ENCODE measurements at regions not wholly inside any gene's neighbourhood (a gene's known extent, or its start where the extent isn't known, plus 50 kb on each side); places are given as distances from the start of the nearest gene placed in this dataset.

DNA sequence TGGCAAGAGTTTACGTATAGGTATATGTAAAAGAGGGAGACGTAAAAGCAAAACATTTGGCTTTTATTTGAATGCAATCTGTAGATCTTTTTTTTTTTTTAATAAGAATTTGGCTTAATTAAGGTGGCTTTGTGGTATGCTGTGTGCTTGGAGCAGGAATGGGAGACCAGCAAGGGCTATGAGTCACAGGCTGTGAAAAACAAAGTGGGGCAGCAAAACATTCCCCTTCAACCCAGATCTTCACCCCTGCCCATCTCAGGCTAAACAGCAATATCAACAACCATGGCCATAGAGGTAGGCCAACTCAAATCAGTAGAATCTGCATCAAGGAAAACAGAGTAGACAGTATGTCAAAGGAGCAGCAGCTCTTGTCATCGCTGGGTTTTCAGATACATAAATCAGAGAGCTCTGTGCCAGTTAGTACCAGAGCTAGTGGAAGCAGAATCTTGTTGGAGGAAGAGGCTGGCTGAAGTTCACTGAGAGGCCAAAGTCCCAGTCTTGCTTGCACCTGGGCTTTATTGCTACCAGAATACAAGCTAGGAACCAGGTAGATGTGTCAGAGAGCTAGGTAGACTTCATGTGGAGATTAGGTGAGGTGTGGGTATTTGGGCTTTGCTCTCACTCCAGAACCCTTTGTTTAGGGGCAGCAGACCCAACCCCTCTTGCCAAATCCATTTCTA is 191.5 kb upstream of the FANCL start:
- no peaks in the 10 kb centered on the region for H3K9me2 ChIP-seq (ENCODE audit: insufficient read depth, low read length)
- TF ChIP-seq SMC3 (conservative IDR thresholded peaks at IDR 0.05; ENCODE audit: poor library complexity) (no peak), MXI1 (conservative IDR thresholded peaks at IDR 0.05; ENCODE audit: poor library complexity, severe bottlenecking) (no peak), POLR2AphosphoS5 (IDR thresholded peaks at IDR 0.05) (no peak), EP300 (conservative IDR thresholded peaks at IDR 0.05; ENCODE audit: poor library complexity, severe bottlenecking) (no peak), TAF1 (IDR thresholded peaks at IDR 0.05; ENCODE audit: low read depth) (no peak), RAD21 (conservative IDR thresholded peaks at IDR 0.05) (no peak), EZH2 (IDR thresholded peaks at IDR 0.05; ENCODE audit: borderline replicate concordance, insufficient read depth, low read length, poor library complexity, severe bottlenecking) (no peak)
- TF ChIP-seq, protein P1, sequence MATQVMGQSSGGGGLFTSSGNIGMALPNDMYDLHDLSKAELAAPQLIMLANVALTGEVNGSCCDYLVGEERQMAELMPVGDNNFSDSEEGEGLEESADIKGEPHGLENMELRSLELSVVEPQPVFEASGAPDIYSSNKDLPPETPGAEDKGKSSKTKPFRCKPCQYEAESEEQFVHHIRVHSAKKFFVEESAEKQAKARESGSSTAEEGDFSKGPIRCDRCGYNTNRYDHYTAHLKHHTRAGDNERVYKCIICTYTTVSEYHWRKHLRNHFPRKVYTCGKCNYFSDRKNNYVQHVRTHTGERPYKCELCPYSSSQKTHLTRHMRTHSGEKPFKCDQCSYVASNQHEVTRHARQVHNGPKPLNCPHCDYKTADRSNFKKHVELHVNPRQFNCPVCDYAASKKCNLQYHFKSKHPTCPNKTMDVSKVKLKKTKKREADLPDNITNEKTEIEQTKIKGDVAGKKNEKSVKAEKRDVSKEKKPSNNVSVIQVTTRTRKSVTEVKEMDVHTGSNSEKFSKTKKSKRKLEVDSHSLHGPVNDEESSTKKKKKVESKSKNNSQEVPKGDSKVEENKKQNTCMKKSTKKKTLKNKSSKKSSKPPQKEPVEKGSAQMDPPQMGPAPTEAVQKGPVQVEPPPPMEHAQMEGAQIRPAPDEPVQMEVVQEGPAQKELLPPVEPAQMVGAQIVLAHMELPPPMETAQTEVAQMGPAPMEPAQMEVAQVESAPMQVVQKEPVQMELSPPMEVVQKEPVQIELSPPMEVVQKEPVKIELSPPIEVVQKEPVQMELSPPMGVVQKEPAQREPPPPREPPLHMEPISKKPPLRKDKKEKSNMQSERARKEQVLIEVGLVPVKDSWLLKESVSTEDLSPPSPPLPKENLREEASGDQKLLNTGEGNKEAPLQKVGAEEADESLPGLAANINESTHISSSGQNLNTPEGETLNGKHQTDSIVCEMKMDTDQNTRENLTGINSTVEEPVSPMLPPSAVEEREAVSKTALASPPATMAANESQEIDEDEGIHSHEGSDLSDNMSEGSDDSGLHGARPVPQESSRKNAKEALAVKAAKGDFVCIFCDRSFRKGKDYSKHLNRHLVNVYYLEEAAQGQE (IDR thresholded peaks at IDR 0.05; ENCODE audit: borderline replicate concordance): no peak
- TF ChIP-seq, protein P2, sequence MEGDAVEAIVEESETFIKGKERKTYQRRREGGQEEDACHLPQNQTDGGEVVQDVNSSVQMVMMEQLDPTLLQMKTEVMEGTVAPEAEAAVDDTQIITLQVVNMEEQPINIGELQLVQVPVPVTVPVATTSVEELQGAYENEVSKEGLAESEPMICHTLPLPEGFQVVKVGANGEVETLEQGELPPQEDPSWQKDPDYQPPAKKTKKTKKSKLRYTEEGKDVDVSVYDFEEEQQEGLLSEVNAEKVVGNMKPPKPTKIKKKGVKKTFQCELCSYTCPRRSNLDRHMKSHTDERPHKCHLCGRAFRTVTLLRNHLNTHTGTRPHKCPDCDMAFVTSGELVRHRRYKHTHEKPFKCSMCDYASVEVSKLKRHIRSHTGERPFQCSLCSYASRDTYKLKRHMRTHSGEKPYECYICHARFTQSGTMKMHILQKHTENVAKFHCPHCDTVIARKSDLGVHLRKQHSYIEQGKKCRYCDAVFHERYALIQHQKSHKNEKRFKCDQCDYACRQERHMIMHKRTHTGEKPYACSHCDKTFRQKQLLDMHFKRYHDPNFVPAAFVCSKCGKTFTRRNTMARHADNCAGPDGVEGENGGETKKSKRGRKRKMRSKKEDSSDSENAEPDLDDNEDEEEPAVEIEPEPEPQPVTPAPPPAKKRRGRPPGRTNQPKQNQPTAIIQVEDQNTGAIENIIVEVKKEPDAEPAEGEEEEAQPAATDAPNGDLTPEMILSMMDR (IDR thresholded peaks at IDR 0.05; ENCODE audit: poor library complexity, severe bottlenecking): no peak
- peaks cover 4% of the 10 kb centered on the region for H3F3A ChIP-seq (ENCODE audit: insufficient read depth, low read length, poor library complexity, severe bottlenecking)
- no peaks in the 10 kb centered on the region for H4K20me1 ChIP-seq (ENCODE audit: insufficient read depth)
- no peaks in the 10 kb centered on the region for H3K9me3 ChIP-seq (ENCODE audit: low read length)
- no peak overlapping the region for H3K27ac ChIP-seq (ENCODE audit: low read length)
- H3K4me2 ChIP-seq (ENCODE audit: low read length): no peak overlapping the region
- no peak overlapping the region for H3K4me3 ChIP-seq (ENCODE audit: low read length)
- no peak overlapping the region for H2AFZ ChIP-seq (ENCODE audit: low read depth, low read length)
- no peaks in the 10 kb centered on the region for H3K27me3 ChIP-seq (ENCODE audit: insufficient read depth, low read depth, low read length)
- H3K9ac ChIP-seq (ENCODE audit: low read length): no peak overlapping the region
- H3K36me3 ChIP-seq (ENCODE audit: insufficient read depth, low read length): no peaks in the 10 kb centered on the region
- H3K79me2 ChIP-seq (replicated peaks; ENCODE audit: insufficient read depth, low read length): no peaks in the 10 kb centered on the region

DNA sequence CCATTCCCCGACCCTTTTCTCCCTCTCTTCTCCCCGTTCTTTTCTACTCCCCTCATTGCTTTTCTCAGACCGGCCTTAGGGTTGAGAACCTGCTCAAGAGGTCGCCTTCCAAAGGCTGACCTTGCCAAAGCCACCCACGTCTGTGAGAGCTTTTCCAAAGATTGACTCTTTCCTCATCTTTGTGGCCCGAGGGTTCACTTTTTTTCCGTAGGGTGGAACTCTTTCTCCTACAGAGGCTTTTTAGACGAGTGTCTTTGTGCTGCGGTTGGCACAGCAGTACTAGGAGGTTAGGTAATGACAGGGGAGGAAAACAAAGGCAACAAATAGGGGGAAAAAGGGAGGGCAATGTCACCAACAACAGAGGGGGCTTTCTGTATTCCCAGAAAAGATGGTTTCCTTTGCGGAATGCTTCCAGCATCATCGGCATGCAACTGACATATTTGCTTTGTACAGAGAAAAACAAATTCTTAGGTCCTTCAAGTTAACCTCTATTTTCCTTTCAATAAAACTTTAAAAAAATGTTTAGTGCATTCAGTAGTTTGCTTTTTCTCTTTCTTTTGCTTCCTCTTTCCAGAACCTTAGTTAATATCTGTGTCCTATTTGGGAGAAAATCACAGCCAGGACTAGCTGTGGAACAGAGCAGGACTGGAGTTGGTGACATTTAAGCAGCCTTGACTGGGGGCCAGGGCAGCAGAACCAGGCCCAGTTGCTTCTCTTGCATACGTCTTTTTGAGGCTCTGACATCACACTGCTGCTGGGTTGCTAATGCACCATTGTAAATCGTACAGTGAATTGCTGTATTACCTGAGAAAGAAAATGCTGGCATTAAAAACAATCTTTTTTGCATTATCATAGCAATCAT is 188.1 kb upstream of the FANCL start:
- Histone ChIP-seq H3K4me2 (ENCODE audit: low read length) (peak overlapping the region; percentile 68), H3K9me3 (ENCODE audit: low read length) (no peaks in the 10 kb centered on the region), H3K36me3 (ENCODE audit: insufficient read depth, low read length) (no peaks in the 10 kb centered on the region), H3K79me2 (replicated peaks; ENCODE audit: insufficient read depth, low read length) (no peaks in the 10 kb centered on the region), H3K4me3 (ENCODE audit: low read length) (peak overlapping the region; percentile 76), H3K9ac (ENCODE audit: low read length) (peak overlapping the region; percentile 91), H3K27ac (ENCODE audit: low read length) (peak overlapping the region; percentile 94), H3K27me3 (ENCODE audit: insufficient read depth, low read depth, low read length) (no peaks in the 10 kb centered on the region), H2AFZ (ENCODE audit: low read depth, low read length) (peak overlapping the region; percentile 93), H3F3A (ENCODE audit: insufficient read depth, low read length, poor library complexity, severe bottlenecking) (peaks cover 4% of the 10 kb centered on the region), H4K20me1 (ENCODE audit: insufficient read depth) (no peaks in the 10 kb centered on the region), H3K9me2 (ENCODE audit: insufficient read depth, low read length) (no peaks in the 10 kb centered on the region)
- TF ChIP-seq, protein P1 (IDR thresholded peaks at IDR 0.05; ENCODE audit: borderline replicate concordance): peak; percentile 77
- TF ChIP-seq EZH2 (IDR thresholded peaks at IDR 0.05; ENCODE audit: borderline replicate concordance, insufficient read depth, low read length, poor library complexity, severe bottlenecking) (no peak), SMC3 (conservative IDR thresholded peaks at IDR 0.05; ENCODE audit: poor library complexity) (peak; percentile 39), TAF1 (IDR thresholded peaks at IDR 0.05; ENCODE audit: low read depth) (no peak), MXI1 (conservative IDR thresholded peaks at IDR 0.05; ENCODE audit: poor library complexity, severe bottlenecking) (no peak), RAD21 (conservative IDR thresholded peaks at IDR 0.05) (no peak), EP300 (conservative IDR thresholded peaks at IDR 0.05; ENCODE audit: poor library complexity, severe bottlenecking) (no peak), POLR2AphosphoS5 (IDR thresholded peaks at IDR 0.05) (no peak)
- TF ChIP-seq, protein P2 (IDR thresholded peaks at IDR 0.05; ENCODE audit: poor library complexity, severe bottlenecking): peak; percentile 32
